Heart left ventricle (tissue), 16 donors: ENCODE measurements at regions not wholly inside any gene's neighbourhood (a gene's known extent, or its start where the extent isn't known, plus 50 kb on each side); places are given as distances from the start of the nearest gene placed in this dataset.

Experiments used
- ATAC-seq, 4 donors: fragments of 200-7000 bp; cut with Tn5 transposase; one replicate each; pipeline ENCODE4 v1.9.1; 2020 to 2022; ENCODE audit warnings: moderate library complexity in 4 of 4, mild to moderate bottlenecking in 3 of 4, moderate number of reproducible peaks in 1 of 4
- DNase-seq, 5 donors: peaks; one replicate each; pipeline ENCODE4 v3.0.0-alpha.2; 2020
- H3K27ac ChIP-seq, 12 donors: fragments of 200-600 bp; sonication (generic) in 4 of 12; one replicate each; pipeline versions ENCODE4 v1.5.0 to v1.8.0; 2016 to 2022; ENCODE audit warnings: mild to moderate bottlenecking in 2 of 12
- H3K27me3 ChIP-seq, 9 donors: fragments of 200-600 bp; sonication (generic) in 2 of 9; one replicate each; pipeline versions ENCODE4 v1.5.1 to v1.8.0; 2016 to 2022; ENCODE audit warnings: mild to moderate bottlenecking in 3 of 9
- H3K36me3 ChIP-seq, 9 donors: fragments of 200-600 bp; sonication (generic) in 2 of 9; one replicate each; pipeline versions ENCODE4 v1.5.0 to v1.8.0; 2018 to 2022; ENCODE audit warnings: mild to moderate bottlenecking in 2 of 9
- H3K4me1 ChIP-seq, 12 donors: fragments of 200-600 bp; sonication (generic) in 4 of 12; one replicate each; pipeline versions ENCODE4 v1.5.0 to v1.8.0; 2016 to 2022; ENCODE audit warnings: mild to moderate bottlenecking in 3 of 12
- H3K4me3 ChIP-seq, 12 donors: fragments of 200-600 bp; sonication (generic) in 4 of 12; one replicate each; pipeline versions ENCODE4 v1.5.0 to v1.8.0; 2017 to 2022; ENCODE audit warnings: mild to moderate bottlenecking in 9 of 12, moderate library complexity in 4 of 12
- H3K9me3 ChIP-seq, 12 donors: fragments of 200-600 bp; sonication (generic) in 4 of 12; one replicate each; pipeline versions ENCODE4 v1.5.0 to v1.8.0; 2016 to 2022; ENCODE audit warnings: mild to moderate bottlenecking in 1 of 12
- CTCF ChIP-seq, 12 donors: fragments of 200-600 bp; sonication (generic) in 4 of 12; IDR thresholded peaks; one replicate each; pipeline versions ENCODE4 v1.5.0 to v1.8.0; 2018 to 2022; ENCODE audit warnings: antibody characterized with exemption in 12 of 12, mild to moderate bottlenecking in 5 of 12
- POLR2A ChIP-seq, 2 donors: fragments of 450-650 bp; IDR thresholded peaks; one replicate each; pipeline ENCODE4 v1.6.1; 2017; ENCODE audit warnings: antibody characterized with exemption in 2 of 2, mild to moderate bottlenecking in 2 of 2, moderate library complexity in 2 of 2
- WGBS, 4 donors: extraction: QIAGEN DNeasy Blood & Tissue Kit in 2 of 4; methylation state at CpG; one replicate each; pipeline versions ENCODE4 v1.1.5 to v1.1.7; 2013 to 2018; 5-methylcytosine and 5-hydroxymethylcytosine counted together
- intact Hi-C, 10 donors: fragments of 100-400 bp; cut with DNase I; formaldehyde crosslinking; loops; one replicate each; pipeline versions ENCODE4 v1.11.1 to v1.14.2; 2022
- donor health status: ischemic (EF 13 %, LVEDD 7.1; RV severe dilation, severe dysfunction).
- donor health status: healthy with polysubstance abuse.
- donor health status: DM: no; HTN: yes; CAD: no.
- donor health status: DM: no; HTN: no; CAD: no.
- donor health status: ischemic (EF 25% LVEDD 6.9; RV normal size, moderate dysfunction).
- donor health status: ischemic (EF 25% LVEDD 5.7; RV mildly dilated, moderate dysfunction).
- donor health status: healthy.
- donor health status: DM: yes; HTN: yes; CAD: no.
- donor health status: ischemic (EF 35%, LVEDD 5.7; RV mildly dilated, moderate dysfunction).
- donor health status: nonischemic (EF 11% LVEDD 7.7; RV severe dilation, severe dysfunction).
- donor health status: DM: yes; HTN: yes; CAD: no.
- donor health status: PGD.
- donor health status: ischemic (EF 29% LVEDD 5.4; RV normal size, mild dysfunction).
- donor health status: nonischemic (EF 23%, LVEDD 6.1; RV moderate dilation, normal function).

DNA sequence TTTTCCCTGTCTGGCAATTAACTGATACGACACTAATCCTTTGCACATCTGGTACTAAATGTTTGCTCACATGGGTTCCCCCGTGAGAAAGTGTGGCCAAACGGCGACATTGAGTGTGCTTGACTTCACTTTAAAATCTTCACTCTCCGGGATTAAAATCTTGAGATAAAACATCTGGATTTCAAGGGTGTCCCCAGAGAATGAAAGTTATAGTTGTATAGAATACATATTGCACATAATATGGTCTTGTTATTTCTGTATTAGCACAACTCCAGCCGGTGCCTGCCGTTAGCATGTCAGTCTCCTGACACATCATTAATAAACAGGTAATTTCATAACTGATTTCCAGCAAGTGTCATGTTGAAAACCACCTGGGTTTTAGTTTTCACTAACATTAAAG lies 749.0 kb upstream of the SOX9 start:
- WGBS, 4 donors = 70 to 84% (median 72%) methylated on average over 7 of the region's 7 CpGs
- Histone ChIP-seq H3K27ac (no peak overlapping the region), H3K9me3 (no peaks in the 10 kb centered on the region), H3K36me3 (no peaks in the 10 kb centered on the region), H3K4me3 (no peak overlapping the region), H3K4me1 (no peaks in the 10 kb centered on the region), H3K27me3 (no peaks in the 10 kb centered on the region)
- intact Hi-C loops = no loop called here
- ATAC-seq (no peak), DNase-seq (no peak)
- TF ChIP-seq POLR2A (IDR thresholded peaks at IDR 0.05) = no peak
- no peak for TF ChIP-seq CTCF (IDR thresholded peaks at IDR 0.05)

- intact Hi-C loops = no loop called here
- Histone ChIP-seq H3K27me3 (peaks cover 0 to 8% (median 0%) of the 10 kb centered on the region in 9 donors), H3K36me3 (no peaks in the 10 kb centered on the region), H3K9me3 (no peaks in the 10 kb centered on the region), H3K27ac (no peak overlapping the region), H3K4me1 (no peaks in the 10 kb centered on the region), H3K4me3 (no peak overlapping the region)
- TF ChIP-seq CTCF (IDR thresholded peaks at IDR 0.05) (no peak), POLR2A (IDR thresholded peaks at IDR 0.05) (no peak)
- ATAC-seq (no peak), DNase-seq (no peak)
- 85 to 96% (median 91%) methylated on average over 1 of the region's 1 CpG for WGBS, 4 donors
Observed at GRCh38 chr17:71375948-71376347, 744.9 kb upstream of the SOX9 start.

GRCh38 chr17:71376933-71377332 lies 743.9 kb upstream of the SOX9 start:
- TF ChIP-seq CTCF (IDR thresholded peaks at IDR 0.05) = no peak
- TF ChIP-seq POLR2A (IDR thresholded peaks at IDR 0.05) = no peak
- peaks cover 0 to 8% (median 0%) of the 10 kb centered on the region in 9 donors for H3K27me3 ChIP-seq
- ATAC-seq (no peak), DNase-seq (no peak)
- no peaks in the 10 kb centered on the region for H3K9me3 ChIP-seq
- H3K36me3 ChIP-seq = no peaks in the 10 kb centered on the region
- H3K4me3 ChIP-seq = no peak overlapping the region
- H3K27ac ChIP-seq = no peak overlapping the region
- intact Hi-C loops = no loop called here
- WGBS, 4 donors = 68 to 72% (median 69%) methylated on average over 6 of the region's 6 CpGs
- no peaks in the 10 kb centered on the region for H3K4me1 ChIP-seq

GRCh38 chr17:71378036-71378435 lies 742.8 kb upstream of the SOX9 start:
- ATAC-seq = no peak
- H3K36me3 ChIP-seq = no peaks in the 10 kb centered on the region
- intact Hi-C loops = no loop called here
- 49 to 61% (median 58%) methylated on average over 9 of the region's 9 CpGs for WGBS, 4 donors
- no peak overlapping the region for H3K4me3 ChIP-seq
- TF ChIP-seq CTCF (IDR thresholded peaks at IDR 0.05) (no peak), POLR2A (IDR thresholded peaks at IDR 0.05) (no peak)
- no peaks in the 10 kb centered on the region for H3K4me1 ChIP-seq
- no peak for DNase-seq
- no peaks in the 10 kb centered on the region for H3K9me3 ChIP-seq
- H3K27me3 ChIP-seq = peaks cover 0 to 8% (median 0%) of the 10 kb centered on the region in 9 donors
- no peak overlapping the region for H3K27ac ChIP-seq
